Ishikawa (cell line): ENCODE measurements at regions not wholly inside any gene's neighbourhood (a gene's known extent, or its start where the extent isn't known, plus 50 kb on each side); places are given as distances from the start of the nearest gene placed in this dataset.
A peak's percentile ranks its signal among the peaks of the same experiment; 100 is the strongest.

Experiments used
- CEBPB ChIP-seq: IDR thresholded peaks from 2 replicates; pipeline ENCODE4 v1.6.1; 2012
- CREB1 ChIP-seq: IDR thresholded peaks from 2 replicates; pipeline ENCODE4 v1.6.1; 2012; ENCODE audit warnings: low read depth
- EGR1 ChIP-seq: IDR thresholded peaks from 2 replicates; pipeline ENCODE4 v1.6.1; 2012
- EP300 ChIP-seq: IDR thresholded peaks from 2 replicates; pipeline ENCODE4 v1.6.1; 2012; ENCODE audit warnings: borderline replicate concordance
- FOXM1 ChIP-seq: IDR thresholded peaks from 2 replicates; pipeline ENCODE4 v1.6.1; 2012; ENCODE audit warnings: low read depth, borderline replicate concordance
- RAD21 ChIP-seq: IDR thresholded peaks from 2 replicates; pipeline ENCODE4 v1.6.1; 2012; ENCODE audit warnings: low read depth
- TCF12 ChIP-seq: IDR thresholded peaks from 2 replicates; pipeline ENCODE4 v1.6.1; 2012; ENCODE audit warnings: low read depth
- TEAD4 ChIP-seq: IDR thresholded peaks from 2 replicates; pipeline ENCODE4 v1.6.1; 2012
- YY1 ChIP-seq: IDR thresholded peaks from 2 replicates; pipeline ENCODE4 v1.6.1; 2012; ENCODE audit warnings: low read depth
- ZBTB7A ChIP-seq: IDR thresholded peaks from 2 replicates; pipeline ENCODE4 v1.6.1; 2012; ENCODE audit warnings: low read depth
- TF ChIP-seq, protein P1 (sequence below): IDR thresholded peaks from 2 replicates; pipeline ENCODE4 v1.6.1; 2012
- TF ChIP-seq, protein P2 (sequence below): IDR thresholded peaks from 2 replicates; pipeline ENCODE4 v1.6.1; 2012; ENCODE audit warnings: low read depth, mild to moderate bottlenecking
- TF ChIP-seq, protein P3 (sequence below): IDR thresholded peaks from 2 replicates; pipeline ENCODE4 v1.6.1; 2012

DNA sequence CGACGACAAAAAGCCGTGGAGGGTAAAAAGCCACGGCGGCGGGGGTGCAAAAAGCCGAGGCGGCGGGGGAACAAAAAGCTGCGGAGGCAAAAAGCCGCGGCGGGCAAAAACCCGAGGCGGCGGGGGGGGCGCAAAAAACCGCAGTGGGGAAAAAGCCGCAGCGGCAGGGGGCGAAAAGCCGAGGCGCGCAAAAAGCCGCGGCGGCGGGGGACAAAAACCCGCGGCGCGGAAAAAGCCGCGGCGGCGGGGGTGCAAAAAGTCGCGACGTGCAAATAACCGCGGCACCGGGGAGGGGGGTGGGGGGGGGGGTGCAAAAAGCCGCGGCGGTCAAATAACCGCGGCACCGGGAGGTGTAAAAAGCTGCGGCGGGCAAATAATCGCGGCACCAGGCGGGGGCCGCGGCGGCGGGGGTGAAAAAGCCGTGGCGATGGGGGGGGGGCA, 511.5 kb downstream of the FOXD4L5 start:
- TF ChIP-seq RAD21: no peak
- no peak for TF ChIP-seq TCF12
- TF ChIP-seq, protein P1, sequence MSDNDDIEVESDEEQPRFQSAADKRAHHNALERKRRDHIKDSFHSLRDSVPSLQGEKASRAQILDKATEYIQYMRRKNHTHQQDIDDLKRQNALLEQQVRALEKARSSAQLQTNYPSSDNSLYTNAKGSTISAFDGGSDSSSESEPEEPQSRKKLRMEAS: no peak
- TF ChIP-seq, protein P2, sequence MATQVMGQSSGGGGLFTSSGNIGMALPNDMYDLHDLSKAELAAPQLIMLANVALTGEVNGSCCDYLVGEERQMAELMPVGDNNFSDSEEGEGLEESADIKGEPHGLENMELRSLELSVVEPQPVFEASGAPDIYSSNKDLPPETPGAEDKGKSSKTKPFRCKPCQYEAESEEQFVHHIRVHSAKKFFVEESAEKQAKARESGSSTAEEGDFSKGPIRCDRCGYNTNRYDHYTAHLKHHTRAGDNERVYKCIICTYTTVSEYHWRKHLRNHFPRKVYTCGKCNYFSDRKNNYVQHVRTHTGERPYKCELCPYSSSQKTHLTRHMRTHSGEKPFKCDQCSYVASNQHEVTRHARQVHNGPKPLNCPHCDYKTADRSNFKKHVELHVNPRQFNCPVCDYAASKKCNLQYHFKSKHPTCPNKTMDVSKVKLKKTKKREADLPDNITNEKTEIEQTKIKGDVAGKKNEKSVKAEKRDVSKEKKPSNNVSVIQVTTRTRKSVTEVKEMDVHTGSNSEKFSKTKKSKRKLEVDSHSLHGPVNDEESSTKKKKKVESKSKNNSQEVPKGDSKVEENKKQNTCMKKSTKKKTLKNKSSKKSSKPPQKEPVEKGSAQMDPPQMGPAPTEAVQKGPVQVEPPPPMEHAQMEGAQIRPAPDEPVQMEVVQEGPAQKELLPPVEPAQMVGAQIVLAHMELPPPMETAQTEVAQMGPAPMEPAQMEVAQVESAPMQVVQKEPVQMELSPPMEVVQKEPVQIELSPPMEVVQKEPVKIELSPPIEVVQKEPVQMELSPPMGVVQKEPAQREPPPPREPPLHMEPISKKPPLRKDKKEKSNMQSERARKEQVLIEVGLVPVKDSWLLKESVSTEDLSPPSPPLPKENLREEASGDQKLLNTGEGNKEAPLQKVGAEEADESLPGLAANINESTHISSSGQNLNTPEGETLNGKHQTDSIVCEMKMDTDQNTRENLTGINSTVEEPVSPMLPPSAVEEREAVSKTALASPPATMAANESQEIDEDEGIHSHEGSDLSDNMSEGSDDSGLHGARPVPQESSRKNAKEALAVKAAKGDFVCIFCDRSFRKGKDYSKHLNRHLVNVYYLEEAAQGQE: no peak
- TF ChIP-seq CREB1: no peak
- TF ChIP-seq YY1: no peak
- TF ChIP-seq ZBTB7A: no peak
- no peak for TF ChIP-seq EP300
- TF ChIP-seq TEAD4: no peak
- no peak for TF ChIP-seq EGR1
- no peak for TF ChIP-seq CEBPB
- TF ChIP-seq FOXM1: no peak
- TF ChIP-seq, protein P3, sequence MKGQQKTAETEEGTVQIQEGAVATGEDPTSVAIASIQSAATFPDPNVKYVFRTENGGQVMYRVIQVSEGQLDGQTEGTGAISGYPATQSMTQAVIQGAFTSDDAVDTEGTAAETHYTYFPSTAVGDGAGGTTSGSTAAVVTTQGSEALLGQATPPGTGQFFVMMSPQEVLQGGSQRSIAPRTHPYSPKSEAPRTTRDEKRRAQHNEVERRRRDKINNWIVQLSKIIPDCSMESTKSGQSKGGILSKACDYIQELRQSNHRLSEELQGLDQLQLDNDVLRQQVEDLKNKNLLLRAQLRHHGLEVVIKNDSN: no peak

DNA sequence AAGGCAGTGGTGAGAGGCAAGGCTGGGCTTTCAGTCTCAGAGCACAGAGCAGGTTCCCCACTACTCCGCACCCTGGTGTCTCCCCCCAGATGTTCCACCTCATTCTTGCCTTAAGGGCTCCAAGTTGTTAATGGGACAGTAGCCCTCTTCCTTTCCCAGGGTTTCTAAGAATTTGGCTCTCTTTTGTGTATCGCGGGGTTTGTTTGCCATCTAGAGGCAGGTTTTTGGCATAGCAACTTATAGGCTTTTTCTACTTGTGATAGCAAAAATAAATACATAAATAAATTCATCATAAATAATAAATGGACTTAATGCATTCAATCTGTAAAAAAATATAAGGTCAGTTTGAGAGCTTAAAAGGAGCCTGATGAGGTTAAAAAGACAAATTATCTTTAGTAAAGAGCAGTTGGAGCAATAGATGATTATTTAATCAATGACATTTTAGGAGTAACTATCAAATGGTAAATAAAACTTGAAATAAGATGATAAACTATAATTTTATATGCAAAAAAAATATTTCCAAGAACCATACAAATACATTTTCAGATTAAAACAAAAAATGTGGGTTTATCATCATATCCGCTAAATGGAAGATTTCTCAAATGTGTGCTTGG, 512.8 kb downstream of the FOXD4L5 start:
- TF ChIP-seq RAD21: peak; percentile 27; the same call in 1 of the 2 replicates
